Activated CD8-positive, alpha-beta memory T cell treated with anti-CD3 and anti-CD28 coated beads, Interleukin-2, amount 10 ng/mL, durations not matched to agents 7 days and 5 days (primary cell): ENCODE measurements at regions not wholly inside any gene's neighbourhood (a gene's known extent, or its start where the extent isn't known, plus 50 kb on each side); places are given as distances from the start of the nearest gene placed in this dataset.
"Not testable (repeated sequence)": the region's sequence is repeated elsewhere in the genome, so short reads cannot be mapped to it uniquely, and the experiment has no call there.

Source experiments
- ATAC-seq: fragments of 150-1000 bp; cut with Tn5 transposase; one replicate; pipeline ENCODE4 v1.10.0; 2021; ENCODE audit warnings: moderate library complexity
- CTCF ChIA-PET: fragments of 350-600 bp; sonication (Branson Sonifier 250); formaldehyde crosslinking; loops from one replicate; lab custom pipeline; 2021; ENCODE audit warnings: antibody characterized with exemption; lab: Charles Lee
- DNase-seq: peaks from one replicate; pipeline ENCODE4 v3.0.0-alpha.2; 2020
- H3K27ac Mint-ChIP-seq: one replicate; pipeline ENCODE4 v1.8.0; 2021; ENCODE audit warnings: mild to moderate bottlenecking, mixed read lengths
- H3K27me3 Mint-ChIP-seq: one replicate; pipeline ENCODE4 v1.8.0; 2021; ENCODE audit warnings: mixed read lengths
- H3K36me3 Mint-ChIP-seq: one replicate; pipeline ENCODE4 v1.8.0; 2021; ENCODE audit warnings: mild to moderate bottlenecking, mixed read lengths
- H3K4me1 Mint-ChIP-seq: one replicate; pipeline ENCODE4 v1.8.0; 2021; ENCODE audit warnings: mixed read lengths
- H3K4me3 Mint-ChIP-seq: one replicate; pipeline ENCODE4 v1.8.0; 2021; ENCODE audit warnings: mild to moderate bottlenecking, moderate library complexity, mixed read lengths
- H3K9me3 Mint-ChIP-seq: one replicate; pipeline ENCODE4 v1.8.0; 2022; ENCODE audit warnings: low read depth, mixed read lengths

- no peak for ATAC-seq
- Mint-ChIP-seq H3K4me3 (no peak overlapping the region), H3K27ac (no peak overlapping the region), H3K27me3 (peaks cover 13% of the 10 kb centered on the region), H3K36me3 (no peaks in the 10 kb centered on the region), H3K4me1 (no peaks in the 10 kb centered on the region), H3K9me3 (no peaks in the 10 kb centered on the region)
- CTCF ChIA-PET, result no interaction called here
- DNase-seq, result no peak
These were observed 108.8 kb downstream of the SLC4A3 start for GRCh38 chr2:219736209-219736608.

- H3K36me3 Mint-ChIP-seq, result no peaks in the 10 kb centered on the region
- no peak overlapping the region for H3K4me3 Mint-ChIP-seq
- no peak overlapping the region for H3K27ac Mint-ChIP-seq
- peaks cover 10% of the 10 kb centered on the region for H3K27me3 Mint-ChIP-seq
- H3K9me3 Mint-ChIP-seq, result no peaks in the 10 kb centered on the region
- DNase-seq, result no peak
- CTCF ChIA-PET, result interaction anchor here (1.7 kb wide), 1 partner anchor 1836 kb away, joined by 4 read pairs; no protein-coding TSS in a partner anchor
- no peak for ATAC-seq
- no peaks in the 10 kb centered on the region for H3K4me1 Mint-ChIP-seq
These were observed 109.9 kb downstream of the SLC4A3 start for GRCh38 chr2:219737270-219737691.

DNA sequence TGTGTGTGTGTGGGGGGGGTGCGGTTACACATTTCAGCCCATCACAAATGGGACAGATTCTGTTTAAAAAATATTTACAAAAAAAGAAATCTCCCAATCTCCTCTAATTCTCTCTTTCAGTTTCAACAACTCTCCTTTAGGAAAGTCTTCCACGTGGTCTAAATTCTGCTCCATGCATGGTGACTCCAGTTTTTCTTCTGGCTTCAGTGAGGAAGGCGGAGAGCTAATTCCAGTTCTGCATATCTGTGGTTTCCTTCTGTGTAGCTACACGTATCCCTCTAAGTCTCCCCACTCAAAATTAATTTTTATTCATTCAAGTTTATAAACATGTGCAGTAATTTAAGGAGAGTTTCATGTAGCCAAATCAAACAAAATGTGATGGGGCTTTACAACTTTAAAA, 111.6 kb downstream of the SLC4A3 start:
- ATAC-seq, result no peak
- CTCF ChIA-PET, result no interaction called here
- H3K4me3 Mint-ChIP-seq, result no peak overlapping the region
- H3K9me3 Mint-ChIP-seq, result no peaks in the 10 kb centered on the region
- H3K27ac Mint-ChIP-seq, result no peak overlapping the region
- no peaks in the 10 kb centered on the region for H3K4me1 Mint-ChIP-seq
- H3K27me3 Mint-ChIP-seq, result peaks cover 4% of the 10 kb centered on the region
- no peaks in the 10 kb centered on the region for H3K36me3 Mint-ChIP-seq
- DNase-seq, result no peak

DNA sequence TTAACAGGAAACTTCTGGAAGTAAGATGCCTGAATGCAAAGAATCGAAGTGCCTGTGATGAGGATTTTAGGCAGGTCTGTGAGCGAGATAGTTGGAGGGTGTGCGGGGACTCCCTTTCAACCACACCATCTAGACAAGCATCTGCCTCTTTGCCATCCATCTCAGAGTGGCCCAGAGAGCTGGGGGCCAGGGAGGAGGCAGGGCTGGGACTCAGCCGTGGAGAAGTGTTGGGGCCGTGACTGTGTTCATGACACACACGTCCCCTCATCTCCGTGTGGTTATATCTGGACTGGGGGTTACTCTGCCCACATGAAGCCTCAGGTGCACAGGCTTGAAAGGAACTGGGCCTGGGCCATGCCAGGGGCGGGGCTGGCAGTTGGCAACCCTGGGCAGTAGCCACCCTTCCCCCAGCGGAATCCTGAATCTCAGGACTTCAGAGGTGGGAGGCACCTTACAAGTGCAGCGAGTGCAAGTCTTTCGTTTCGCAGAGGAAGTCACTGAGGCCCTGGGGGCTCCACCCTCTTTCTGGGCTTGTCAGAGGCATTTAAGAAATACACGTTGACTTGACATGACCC, 112.5 kb downstream of the SLC4A3 start:
- no peak for DNase-seq
- Mint-ChIP-seq H3K9me3 (no peaks in the 10 kb centered on the region), H3K27me3 (peaks cover 4% of the 10 kb centered on the region), H3K36me3 (no peaks in the 10 kb centered on the region), H3K27ac (no peak overlapping the region), H3K4me1 (no peaks in the 10 kb centered on the region), H3K4me3 (no peak overlapping the region)
- CTCF ChIA-PET, result no interaction called here
- no peak for ATAC-seq

DNA sequence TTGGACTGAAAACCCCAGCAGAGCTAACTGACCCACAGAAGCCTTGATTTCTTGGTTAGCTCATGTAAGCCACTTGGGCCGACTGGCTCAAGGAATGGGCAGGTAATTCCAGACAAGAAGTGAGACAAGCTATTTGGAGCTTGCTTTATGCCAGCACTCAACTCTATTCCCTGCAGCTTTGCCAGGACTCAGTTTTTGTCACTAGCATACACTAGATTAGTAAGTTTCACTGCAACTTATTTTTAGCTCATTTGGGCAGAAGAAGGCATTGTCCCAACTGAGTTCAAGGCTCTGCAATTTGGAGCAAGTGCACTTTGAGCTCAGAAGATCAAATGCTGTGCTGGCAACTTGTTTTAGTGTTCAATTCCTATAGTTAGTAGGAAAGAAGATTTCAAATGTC, 116.1 kb downstream of the SLC4A3 start:
- CTCF ChIA-PET, result no interaction called here
- ATAC-seq, result no peak
- H3K36me3 Mint-ChIP-seq, result no peaks in the 10 kb centered on the region
- no peaks in the 10 kb centered on the region for H3K27me3 Mint-ChIP-seq
- no peak overlapping the region for H3K27ac Mint-ChIP-seq
- H3K4me3 Mint-ChIP-seq, result no peak overlapping the region
- H3K4me1 Mint-ChIP-seq, result no peaks in the 10 kb centered on the region
- H3K9me3 Mint-ChIP-seq, result no peaks in the 10 kb centered on the region
- no peak for DNase-seq

GRCh38 chr2:219744066-219744465, 116.6 kb downstream of the SLC4A3 start:
- H3K9me3 Mint-ChIP-seq, result no peaks in the 10 kb centered on the region
- no peaks in the 10 kb centered on the region for H3K27me3 Mint-ChIP-seq
- H3K4me1 Mint-ChIP-seq, result no peaks in the 10 kb centered on the region
- H3K27ac Mint-ChIP-seq, result no peak overlapping the region
- H3K36me3 Mint-ChIP-seq, result no peaks in the 10 kb centered on the region
- H3K4me3 Mint-ChIP-seq, result no peak overlapping the region
- DNase-seq (no peak), ATAC-seq (no peak)
- CTCF ChIA-PET, result no interaction called here

DNA sequence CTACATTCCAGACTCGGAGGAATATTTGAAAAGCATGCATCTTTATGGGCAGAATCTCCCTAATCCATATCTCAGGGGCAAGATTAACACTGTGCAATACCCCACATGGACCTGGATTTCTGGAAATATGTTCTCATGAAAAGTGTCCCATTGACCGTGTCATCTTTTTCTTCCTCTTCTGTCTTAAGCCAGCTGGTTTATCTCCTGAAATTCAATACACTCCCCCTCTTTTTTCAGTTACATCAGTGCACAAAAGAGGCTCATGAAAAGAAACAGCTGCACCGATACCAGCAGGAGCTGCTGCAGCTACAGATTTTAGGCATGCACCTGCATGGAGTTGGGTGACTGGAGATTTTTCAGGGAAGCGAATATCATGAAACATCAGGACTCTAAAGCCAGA, 117.2 kb downstream of the SLC4A3 start:
- no peaks in the 10 kb centered on the region for H3K9me3 Mint-ChIP-seq
- H3K4me3 Mint-ChIP-seq, result no peak overlapping the region
- CTCF ChIA-PET, result no interaction called here
- H3K27me3 Mint-ChIP-seq, result no peaks in the 10 kb centered on the region
- H3K27ac Mint-ChIP-seq, result no peak overlapping the region
- H3K36me3 Mint-ChIP-seq, result no peaks in the 10 kb centered on the region
- ATAC-seq (no peak), DNase-seq (no peak)
- no peaks in the 10 kb centered on the region for H3K4me1 Mint-ChIP-seq

- Mint-ChIP-seq H3K36me3 (no peaks in the 10 kb centered on the region), H3K9me3 (no peaks in the 10 kb centered on the region), H3K27me3 (no peaks in the 10 kb centered on the region), H3K4me3 (no peak overlapping the region), H3K4me1 (no peaks in the 10 kb centered on the region), H3K27ac (no peak overlapping the region)
- ATAC-seq (no peak), DNase-seq (no peak)
- CTCF ChIA-PET, result no interaction called here
These were observed 120.2 kb downstream of the SLC4A3 start for GRCh38 chr2:219747637-219748036.

DNA sequence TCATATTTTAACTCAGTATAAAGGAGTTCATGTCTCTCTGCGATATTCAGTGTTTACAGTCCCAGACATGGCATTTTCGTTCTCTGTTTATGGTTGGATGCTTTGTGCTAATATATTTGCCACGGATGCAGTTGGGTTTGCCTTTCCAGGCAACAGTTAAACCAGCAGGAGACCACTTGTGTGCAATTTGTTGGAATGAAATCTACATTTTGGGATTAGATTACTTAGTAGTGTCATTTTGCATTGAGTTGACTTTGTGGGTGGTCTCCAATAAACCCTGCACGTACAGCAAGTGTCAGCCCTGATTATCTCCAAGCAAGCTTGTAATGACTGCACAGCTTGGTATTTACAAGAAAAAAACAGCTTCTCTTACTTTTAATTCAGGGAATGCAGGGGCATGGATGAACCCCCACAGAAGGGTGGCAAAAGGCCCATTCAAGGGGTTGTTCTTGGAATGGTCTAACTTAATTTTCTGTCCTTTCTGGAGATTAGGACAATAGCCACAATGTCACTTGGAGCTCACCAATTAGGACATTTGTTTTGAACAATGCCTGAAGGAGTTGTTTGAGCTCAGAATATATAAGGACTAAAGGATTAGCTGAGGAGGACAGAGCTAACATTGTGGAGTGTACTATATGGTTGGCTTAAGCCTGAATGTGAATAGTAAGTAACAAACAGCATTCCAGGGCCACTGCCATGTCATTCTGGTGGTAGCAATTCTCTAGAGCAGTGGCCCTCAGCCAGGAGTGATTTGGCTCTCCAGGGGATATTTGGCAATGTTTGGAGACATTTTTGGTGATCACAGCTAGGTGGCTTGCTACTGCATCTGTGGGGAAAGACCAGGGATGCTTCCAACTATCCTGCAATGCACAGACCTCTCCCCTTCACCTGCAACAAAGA, 121.5 kb downstream of the SLC4A3 start:
- DNase-seq (peak; percentile 0), ATAC-seq (no peak)
- no peaks in the 10 kb centered on the region for H3K36me3 Mint-ChIP-seq
- no peaks in the 10 kb centered on the region for H3K4me1 Mint-ChIP-seq
- H3K4me3 Mint-ChIP-seq, result no peak overlapping the region
- CTCF ChIA-PET, result no interaction called here
- no peaks in the 10 kb centered on the region for H3K9me3 Mint-ChIP-seq
- no peaks in the 10 kb centered on the region for H3K27me3 Mint-ChIP-seq
- no peak overlapping the region for H3K27ac Mint-ChIP-seq

- DNase-seq, result peak; percentile 21
- H3K36me3 Mint-ChIP-seq, ATAC-seq, H3K27me3 Mint-ChIP-seq, H3K4me1 Mint-ChIP-seq, CTCF ChIA-PET, H3K4me3 Mint-ChIP-seq, H3K27ac Mint-ChIP-seq, H3K9me3 Mint-ChIP-seq: not testable (repeated sequence)
These were observed 123.7 kb downstream of the SLC4A3 start for GRCh38 chr2:219751121-219751520.

GRCh38 chr2:219752726-219753125, 125.3 kb downstream of the SLC4A3 start:
- ATAC-seq (no peak), DNase-seq (peak; percentile 25)
- Mint-ChIP-seq H3K27me3 (no peaks in the 10 kb centered on the region), H3K27ac (no peak overlapping the region), H3K9me3 (peaks cover 2% of the 10 kb centered on the region), H3K36me3 (no peaks in the 10 kb centered on the region), H3K4me3 (no peak overlapping the region), H3K4me1 (no peaks in the 10 kb centered on the region)
- CTCF ChIA-PET, result no interaction called here

GRCh38 chr2:219758907-219759680, 131.7 kb downstream of the SLC4A3 start:
- Mint-ChIP-seq H3K9me3 (peaks cover 2% of the 10 kb centered on the region), H3K4me1 (no peaks in the 10 kb centered on the region), H3K27me3 (no peaks in the 10 kb centered on the region), H3K36me3 (no peaks in the 10 kb centered on the region), H3K27ac (no peak overlapping the region), H3K4me3 (no peak overlapping the region)
- CTCF ChIA-PET, result no interaction called here
- no peak for DNase-seq
- ATAC-seq, result no peak

DNA sequence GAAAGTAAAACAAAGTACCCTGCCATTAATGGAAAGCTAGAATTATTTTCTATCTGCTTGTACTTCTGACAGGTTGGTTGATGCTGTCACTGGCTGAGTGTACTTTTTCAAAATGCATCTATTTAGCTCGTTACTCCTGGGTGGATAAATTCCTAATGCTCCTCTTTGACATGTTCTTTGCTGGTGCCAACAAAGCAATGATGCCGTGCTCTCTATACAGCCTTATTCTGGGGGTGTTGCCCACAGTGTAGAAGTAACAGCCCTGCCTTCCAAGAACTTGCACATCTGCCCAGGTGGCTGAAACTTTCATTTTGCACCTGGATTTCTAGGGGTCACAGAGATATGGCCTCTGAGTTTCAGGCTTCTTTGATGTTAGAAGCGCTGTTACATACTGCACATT, 132.4 kb downstream of the SLC4A3 start:
- no peaks in the 10 kb centered on the region for H3K36me3 Mint-ChIP-seq
- no peaks in the 10 kb centered on the region for H3K4me1 Mint-ChIP-seq
- DNase-seq, result no peak
- no peaks in the 10 kb centered on the region for H3K27me3 Mint-ChIP-seq
- ATAC-seq, result no peak
- peaks cover 2% of the 10 kb centered on the region for H3K9me3 Mint-ChIP-seq
- no peak overlapping the region for H3K27ac Mint-ChIP-seq
- CTCF ChIA-PET, result no interaction called here
- H3K4me3 Mint-ChIP-seq, result no peak overlapping the region
